ENCODE measurements at regions not wholly inside any gene's neighbourhood (a gene's known extent, or its start where the extent isn't known, plus 50 kb on each side); places are given as distances from the start of the nearest gene placed in this dataset.

- Histone ChIP-seq H3K9ac (ENCODE audit: low read length) (no peak overlapping the region), H3K4me3 (ENCODE audit: insufficient read depth in 1 of 2, low read depth in 1 of 2, low read length in 2 of 2) (no peak overlapping the region), H3K4me1 (ENCODE audit: control insufficient read depth, insufficient read depth, low read depth, low read length) (no peaks in the 10 kb centered on the region), H3K27me3 (ENCODE audit: control insufficient read depth in 1 of 2, insufficient read depth in 1 of 2, low read length in 2 of 2) (no peaks in the 10 kb centered on the region), H2BK5ac (ENCODE audit: low read depth, low read length, poor library complexity, severe bottlenecking) (no peak overlapping the region), H3K79me1 (replicated peaks; ENCODE audit: low read length, poor library complexity, severe bottlenecking) (no peaks in the 10 kb centered on the region), H3K18ac (ENCODE audit: low read depth in 1 of 2, low read length in 2 of 2) (no peak overlapping the region), H4K8ac (ENCODE audit: low read length) (no peak overlapping the region), H2AK5ac (ENCODE audit: low read length, severe bottlenecking) (no peak overlapping the region), H3K9me3 (ENCODE audit: control insufficient read depth, low read length) (no peaks in the 10 kb centered on the region), H2BK120ac (ENCODE audit: low read depth, low read length) (no peak overlapping the region), H3K4ac (ENCODE audit: low read depth in 1 of 2, low read length in 2 of 2) (no peak overlapping the region), H3K4me2 (ENCODE audit: low read length, poor library complexity, severe bottlenecking) (no peak overlapping the region), H3K27ac (ENCODE audit: low read length, poor library complexity, severe bottlenecking) (no peak overlapping the region), H3K23ac (ENCODE audit: low read length in 2 of 2) (no peak overlapping the region), H2BK15ac (ENCODE audit: low read depth, poor library complexity, severe bottlenecking) (no peak overlapping the region), H3K36me3 (ENCODE audit: control insufficient read depth in 1 of 2, insufficient read depth in 2 of 2, low read depth in 1 of 2, low read length in 2 of 2) (no peaks in the 10 kb centered on the region), H2AFZ (ENCODE audit: low read depth, low read length) (no peak overlapping the region), H3K14ac (ENCODE audit: low read length in 2 of 2) (no peak overlapping the region), H4K91ac (ENCODE audit: low read length) (no peak overlapping the region), H2BK12ac (ENCODE audit: low read length in 2 of 2) (no peak overlapping the region)
- 69% methylated on average over 2 of the region's 2 CpGs for WGBS
- no peak for DNase-seq
Observed at GRCh38 chr3:18070231-18070630, 327.8 kb upstream of the TBC1D5 start.

DNA sequence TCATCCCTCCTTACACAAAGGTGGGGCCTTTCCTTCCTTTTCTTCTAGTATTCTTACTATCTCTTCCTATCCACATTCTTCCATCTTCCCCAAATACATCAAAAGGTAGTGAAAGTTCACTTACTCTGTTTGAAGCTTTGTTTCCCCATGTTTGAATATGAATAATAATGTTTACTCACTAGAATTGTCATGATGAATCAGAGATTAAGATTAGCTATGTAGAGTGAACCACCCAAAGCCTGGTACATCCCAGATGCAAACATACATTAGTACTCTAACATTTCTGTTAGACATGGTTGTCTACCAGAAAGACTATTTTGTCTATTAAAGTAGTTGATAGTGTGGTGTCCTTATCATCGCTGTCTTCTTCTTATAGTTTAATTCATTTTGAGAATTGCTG lies 327.1 kb upstream of the TBC1D5 start:
- no peaks in the 10 kb centered on the region for H3K79me1 ChIP-seq (replicated peaks; ENCODE audit: low read length, poor library complexity, severe bottlenecking)
- H3K36me3 ChIP-seq (ENCODE audit: control insufficient read depth in 1 of 2, insufficient read depth in 2 of 2, low read depth in 1 of 2, low read length in 2 of 2): no peaks in the 10 kb centered on the region
- no peak overlapping the region for H3K14ac ChIP-seq (ENCODE audit: low read length in 2 of 2)
- H3K4me1 ChIP-seq (ENCODE audit: control insufficient read depth, insufficient read depth, low read depth, low read length): no peaks in the 10 kb centered on the region
- H3K27me3 ChIP-seq (ENCODE audit: control insufficient read depth in 1 of 2, insufficient read depth in 1 of 2, low read length in 2 of 2): no peaks in the 10 kb centered on the region
- WGBS: 100% methylated on average over 1 of the region's 1 CpG
- no peak overlapping the region for H4K91ac ChIP-seq (ENCODE audit: low read length)
- H2AFZ ChIP-seq (ENCODE audit: low read depth, low read length): no peak overlapping the region
- no peak overlapping the region for H3K23ac ChIP-seq (ENCODE audit: low read length in 2 of 2)
- H4K8ac ChIP-seq (ENCODE audit: low read length): no peak overlapping the region
- H3K4me2 ChIP-seq (ENCODE audit: low read length, poor library complexity, severe bottlenecking): no peak overlapping the region
- H2BK12ac ChIP-seq (ENCODE audit: low read length in 2 of 2): no peak overlapping the region
- H2BK120ac ChIP-seq (ENCODE audit: low read depth, low read length): no peak overlapping the region
- no peak overlapping the region for H2AK5ac ChIP-seq (ENCODE audit: low read length, severe bottlenecking)
- H3K4ac ChIP-seq (ENCODE audit: low read depth in 1 of 2, low read length in 2 of 2): no peak overlapping the region
- DNase-seq: no peak
- no peak overlapping the region for H3K27ac ChIP-seq (ENCODE audit: low read length, poor library complexity, severe bottlenecking)
- H2BK15ac ChIP-seq (ENCODE audit: low read depth, poor library complexity, severe bottlenecking): no peak overlapping the region
- no peak overlapping the region for H3K18ac ChIP-seq (ENCODE audit: low read depth in 1 of 2, low read length in 2 of 2)
- no peaks in the 10 kb centered on the region for H3K9me3 ChIP-seq (ENCODE audit: control insufficient read depth, low read length)
- no peak overlapping the region for H3K9ac ChIP-seq (ENCODE audit: low read length)
- H2BK5ac ChIP-seq (ENCODE audit: low read depth, low read length, poor library complexity, severe bottlenecking): no peak overlapping the region
- H3K4me3 ChIP-seq (ENCODE audit: insufficient read depth in 1 of 2, low read depth in 1 of 2, low read length in 2 of 2): no peak overlapping the region

- H3K27ac ChIP-seq (ENCODE audit: low read length, poor library complexity, severe bottlenecking): no peak overlapping the region
- H2AK5ac ChIP-seq (ENCODE audit: low read length, severe bottlenecking): no peak overlapping the region
- H3K36me3 ChIP-seq (ENCODE audit: control insufficient read depth in 1 of 2, insufficient read depth in 2 of 2, low read depth in 1 of 2, low read length in 2 of 2): no peaks in the 10 kb centered on the region
- no peak overlapping the region for H3K4me3 ChIP-seq (ENCODE audit: insufficient read depth in 1 of 2, low read depth in 1 of 2, low read length in 2 of 2)
- no peak overlapping the region for H3K14ac ChIP-seq (ENCODE audit: low read length in 2 of 2)
- DNase-seq: no peak
- no peak overlapping the region for H2BK120ac ChIP-seq (ENCODE audit: low read depth, low read length)
- no peak overlapping the region for H2BK15ac ChIP-seq (ENCODE audit: low read depth, poor library complexity, severe bottlenecking)
- H3K9ac ChIP-seq (ENCODE audit: low read length): no peak overlapping the region
- H3K4ac ChIP-seq (ENCODE audit: low read depth in 1 of 2, low read length in 2 of 2): no peak overlapping the region
- H4K91ac ChIP-seq (ENCODE audit: low read length): no peak overlapping the region
- peaks cover 2% of the 10 kb centered on the region for H3K4me1 ChIP-seq (ENCODE audit: control insufficient read depth, insufficient read depth, low read depth, low read length)
- H2AFZ ChIP-seq (ENCODE audit: low read depth, low read length): no peak overlapping the region
- no peak overlapping the region for H2BK12ac ChIP-seq (ENCODE audit: low read length in 2 of 2)
- H3K79me1 ChIP-seq (replicated peaks; ENCODE audit: low read length, poor library complexity, severe bottlenecking): no peaks in the 10 kb centered on the region
- no peak overlapping the region for H3K23ac ChIP-seq (ENCODE audit: low read length in 2 of 2)
- no peak overlapping the region for H3K4me2 ChIP-seq (ENCODE audit: low read length, poor library complexity, severe bottlenecking)
- H4K8ac ChIP-seq (ENCODE audit: low read length): no peak overlapping the region
- H3K9me3 ChIP-seq (ENCODE audit: control insufficient read depth, low read length): no peaks in the 10 kb centered on the region
- no peaks in the 10 kb centered on the region for H3K27me3 ChIP-seq (ENCODE audit: control insufficient read depth in 1 of 2, insufficient read depth in 1 of 2, low read length in 2 of 2)
- WGBS: 83% methylated on average over 1 of the region's 3 CpGs
- no peak overlapping the region for H2BK5ac ChIP-seq (ENCODE audit: low read depth, low read length, poor library complexity, severe bottlenecking)
- H3K18ac ChIP-seq (ENCODE audit: low read depth in 1 of 2, low read length in 2 of 2): no peak overlapping the region
Observed at GRCh38 chr3:18066899-18067582, 324.6 kb upstream of the TBC1D5 start.

DNA sequence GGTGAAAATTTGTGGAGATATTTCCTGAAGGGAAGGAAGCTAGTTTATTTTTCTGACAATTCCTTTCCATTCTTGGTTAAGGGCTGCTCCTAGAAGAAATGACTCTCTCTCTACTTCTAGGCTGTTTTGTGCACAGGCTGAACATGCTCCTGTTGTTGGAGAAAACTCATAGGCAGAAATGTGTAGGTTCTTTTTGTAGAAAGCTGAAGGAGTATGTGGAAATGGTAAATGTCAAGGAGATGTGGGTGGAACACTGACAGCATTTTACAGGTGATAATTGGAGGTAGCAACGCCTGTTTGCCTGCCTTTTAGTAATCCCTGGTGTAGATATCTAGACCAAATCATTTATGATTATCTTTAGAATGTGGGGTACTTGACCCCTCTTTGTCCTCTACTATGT lies 322.2 kb upstream of the TBC1D5 start:
- no peak overlapping the region for H4K91ac ChIP-seq (ENCODE audit: low read length)
- H3K79me1 ChIP-seq (replicated peaks; ENCODE audit: low read length, poor library complexity, severe bottlenecking): no peaks in the 10 kb centered on the region
- no peak overlapping the region for H3K18ac ChIP-seq (ENCODE audit: low read depth in 1 of 2, low read length in 2 of 2)
- no peak overlapping the region for H2AFZ ChIP-seq (ENCODE audit: low read depth, low read length)
- H2BK12ac ChIP-seq (ENCODE audit: low read length in 2 of 2): no peak overlapping the region
- H2BK5ac ChIP-seq (ENCODE audit: low read depth, low read length, poor library complexity, severe bottlenecking): no peak overlapping the region
- no peaks in the 10 kb centered on the region for H3K36me3 ChIP-seq (ENCODE audit: control insufficient read depth in 1 of 2, insufficient read depth in 2 of 2, low read depth in 1 of 2, low read length in 2 of 2)
- no peak overlapping the region for H2BK120ac ChIP-seq (ENCODE audit: low read depth, low read length)
- H2AK5ac ChIP-seq (ENCODE audit: low read length, severe bottlenecking): no peak overlapping the region
- no peak overlapping the region for H3K14ac ChIP-seq (ENCODE audit: low read length in 2 of 2)
- H2BK15ac ChIP-seq (ENCODE audit: low read depth, poor library complexity, severe bottlenecking): no peak overlapping the region
- no peak overlapping the region for H3K4ac ChIP-seq (ENCODE audit: low read depth in 1 of 2, low read length in 2 of 2)
- no peak overlapping the region for H3K4me2 ChIP-seq (ENCODE audit: low read length, poor library complexity, severe bottlenecking)
- H3K4me3 ChIP-seq (ENCODE audit: insufficient read depth in 1 of 2, low read depth in 1 of 2, low read length in 2 of 2): no peak overlapping the region
- H3K9ac ChIP-seq (ENCODE audit: low read length): no peak overlapping the region
- H3K23ac ChIP-seq (ENCODE audit: low read length in 2 of 2): no peak overlapping the region
- H3K9me3 ChIP-seq (ENCODE audit: control insufficient read depth, low read length): no peaks in the 10 kb centered on the region
- no peak for DNase-seq
- H3K4me1 ChIP-seq (ENCODE audit: control insufficient read depth, insufficient read depth, low read depth, low read length): peaks cover 2% of the 10 kb centered on the region
- no peak overlapping the region for H3K27ac ChIP-seq (ENCODE audit: low read length, poor library complexity, severe bottlenecking)
- no CpG with 5 or more reads among the region's 1 CpG for WGBS
- no peaks in the 10 kb centered on the region for H3K27me3 ChIP-seq (ENCODE audit: control insufficient read depth in 1 of 2, insufficient read depth in 1 of 2, low read length in 2 of 2)
- no peak overlapping the region for H4K8ac ChIP-seq (ENCODE audit: low read length)

Measured in mesenchymal stem cell (in vitro differentiated cells and primary cell).